ENCODE measurements at regions not wholly inside any gene's neighbourhood (a gene's known extent, or its start where the extent isn't known, plus 50 kb on each side); places are given as distances from the start of the nearest gene placed in this dataset.
"Not testable (repeated sequence)": the region's sequence is repeated elsewhere in the genome, so short reads cannot be mapped to it uniquely, and the experiment has no call there.

- WGBS (ENCODE audit: insufficient coverage, low coverage, low lambda C conversion rate, missing lambda C conversion rate): 47% methylated on average over 50 of the region's 59 CpGs
- intact Hi-C loops (cut with DNase I): no loop called here
- DNase-seq: no peak
- Histone ChIP-seq H3K9me3 (no peaks in the 10 kb centered on the region), H3K27ac (no peak overlapping the region), H3K4me3 (no peak overlapping the region), H3K27me3 (no peaks in the 10 kb centered on the region), H3K36me3 (no peaks in the 10 kb centered on the region), H3K4me1 (no peaks in the 10 kb centered on the region)
- TF ChIP-seq CTCF (IDR thresholded peaks at IDR 0.05) (no peak), POLR2A (IDR thresholded peaks at IDR 0.05) (no peak)
- ATAC-seq: no peak
These were observed 487.8 kb downstream of the ZNF33B start for GRCh38 chr10:42150428-42151061.

- no peak overlapping the region for H3K4me3 ChIP-seq
- H3K4me1 ChIP-seq: no peaks in the 10 kb centered on the region
- intact Hi-C loops (cut with DNase I): no loop called here
- H3K9me3 ChIP-seq: no peaks in the 10 kb centered on the region
- no peaks in the 10 kb centered on the region for H3K27me3 ChIP-seq
- DNase-seq: no peak
- 58% methylated on average over 71 of the region's 78 CpGs for WGBS (ENCODE audit: insufficient coverage, low coverage, low lambda C conversion rate, missing lambda C conversion rate)
- no peak for ATAC-seq
- H3K27ac ChIP-seq: no peak overlapping the region
- no peak for TF ChIP-seq CTCF (IDR thresholded peaks at IDR 0.05)
- TF ChIP-seq POLR2A (IDR thresholded peaks at IDR 0.05): no peak
- H3K36me3 ChIP-seq: no peaks in the 10 kb centered on the region
These were observed 488.5 kb downstream of the ZNF33B start for GRCh38 chr10:42149722-42150427.

GRCh38 chr10:42149027-42149700 lies 489.2 kb downstream of the ZNF33B start:
- H3K27me3 ChIP-seq: no peaks in the 10 kb centered on the region
- TF ChIP-seq POLR2A (IDR thresholded peaks at IDR 0.05): no peak
- TF ChIP-seq CTCF (IDR thresholded peaks at IDR 0.05): no peak
- no peak overlapping the region for H3K4me3 ChIP-seq
- 34% methylated on average over 14 of the region's 42 CpGs for WGBS (ENCODE audit: insufficient coverage, low coverage, low lambda C conversion rate, missing lambda C conversion rate)
- no peaks in the 10 kb centered on the region for H3K9me3 ChIP-seq
- no peaks in the 10 kb centered on the region for H3K4me1 ChIP-seq
- H3K36me3 ChIP-seq: no peaks in the 10 kb centered on the region
- no peak for ATAC-seq
- peak in 2 of 3 donors; percentile 21 to 44 for DNase-seq
- intact Hi-C loops (cut with DNase I): no loop called here
- no peak overlapping the region for H3K27ac ChIP-seq

GRCh38 chr10:42146165-42146564 lies 492.2 kb downstream of the ZNF33B start:
- H3K4me3 ChIP-seq; H3K9me3 ChIP-seq; H3K27me3 ChIP-seq; H3K4me1 ChIP-seq; DNase-seq; intact Hi-C loops (cut with DNase I); H3K27ac ChIP-seq; ATAC-seq; H3K36me3 ChIP-seq: not testable (repeated sequence)
- WGBS (ENCODE audit: insufficient coverage, low coverage, low lambda C conversion rate, missing lambda C conversion rate): 16% methylated on average over 2 of the region's 2 CpGs

GRCh38 chr10:42138023-42138422 lies 500.3 kb downstream of the ZNF33B start:
- intact Hi-C loops (cut with DNase I); DNase-seq: not testable (repeated sequence)
- no CpG with 5 or more reads among the region's 22 CpGs for WGBS (ENCODE audit: insufficient coverage, low coverage, low lambda C conversion rate, missing lambda C conversion rate)

More at GRCh38 chr10:42138023-42138422, 500.3 kb downstream of the ZNF33B start:
- not testable (repeated sequence) for ATAC-seq, H3K27me3 ChIP-seq, H3K9me3 ChIP-seq, H3K36me3 ChIP-seq, H3K4me1 ChIP-seq, H3K4me3 ChIP-seq, H3K27ac ChIP-seq

Data from right lobe of liver (tissue), 6 donors.